H9 (cell line): ENCODE measurements at regions not wholly inside any gene's neighbourhood (a gene's known extent, or its start where the extent isn't known, plus 50 kb on each side); places are given as distances from the start of the nearest gene placed in this dataset.

Experiments
- DNase-seq: peaks from one replicate; pipeline ENCODE4 v3.0.0-alpha.2; 2017
- H2AFZ ChIP-seq: one replicate; pipeline ENCODE4 v1.6.1; 2013; ENCODE audit warnings: mild to moderate bottlenecking, low read length, control low read depth, moderate library complexity
- H2AK5ac ChIP-seq: 2 replicates; pipeline ENCODE4 v1.6.1; 2013; ENCODE audit warnings: low read length, control low read depth, mixed read lengths; ENCODE audit not compliant: insufficient read length
- H2BK120ac ChIP-seq: one replicate; pipeline ENCODE4 v1.6.1; 2013; ENCODE audit warnings: low read depth, mild to moderate bottlenecking, low read length, control low read depth, inconsistent platforms; ENCODE audit not compliant: poor library complexity, severe bottlenecking
- H2BK12ac ChIP-seq: 2 replicates; pipeline ENCODE4 v1.6.1; 2013; ENCODE audit warnings: low read length, control low read depth, mixed read lengths, low read depth; ENCODE audit not compliant: insufficient read length
- H2BK15ac ChIP-seq: 2 replicates; pipeline ENCODE4 v1.6.1; 2013; ENCODE audit warnings: low read depth, low read length, control low read depth
- H2BK20ac ChIP-seq: one replicate; pipeline ENCODE4 v1.6.1; 2013; ENCODE audit warnings: low read depth, mild to moderate bottlenecking, low read length, control low read depth, inconsistent platforms; ENCODE audit not compliant: poor library complexity, severe bottlenecking
- H2BK5ac ChIP-seq: 2 replicates; pipeline ENCODE4 v1.6.1; 2013; ENCODE audit warnings: low read length, control low read depth, mixed read lengths; ENCODE audit not compliant: insufficient read length
- H3K14ac ChIP-seq: 2 replicates; pipeline ENCODE4 v1.6.1; 2013; ENCODE audit warnings: low read length, control low read depth; ENCODE audit not compliant: insufficient read depth
- H3K18ac ChIP-seq: 2 replicates; pipeline ENCODE4 v1.6.1; 2013; ENCODE audit warnings: low read depth, mild to moderate bottlenecking, mixed read lengths, low read length, control low read depth; ENCODE audit not compliant: insufficient read length
- H3K23ac ChIP-seq: 2 replicates; pipeline ENCODE4 v1.6.1; 2013; ENCODE audit warnings: low read length, control low read depth, mixed read lengths, low read depth; ENCODE audit not compliant: insufficient read length
- H3K23me2 ChIP-seq: 2 replicates; pipeline ENCODE4 v1.6.1; 2013; ENCODE audit warnings: low read depth, mild to moderate bottlenecking, mixed read lengths, low read length, control low read depth; ENCODE audit not compliant: insufficient read length, poor library complexity, severe bottlenecking
- H3K27ac ChIP-seq: 2 replicates; pipeline ENCODE4 v1.5.1; 2013; ENCODE audit warnings: low read length, control low read depth, mixed read lengths, low read depth; ENCODE audit not compliant: insufficient read length
- H3K27me3 ChIP-seq: 2 replicates; pipeline ENCODE4 v1.6.1; 2013; ENCODE audit warnings: low read length, control low read depth, inconsistent platforms; ENCODE audit not compliant: insufficient read depth
- H3K4ac ChIP-seq: 2 replicates; pipeline ENCODE4 v1.6.1; 2013; ENCODE audit warnings: low read depth, mild to moderate bottlenecking, control low read depth, inconsistent platforms, low read length, moderate library complexity
- H3K4me1 ChIP-seq: 2 replicates; pipeline ENCODE4 v1.6.1; 2013; ENCODE audit warnings: low read length, control low read depth, inconsistent platforms; ENCODE audit not compliant: insufficient read depth
- H3K4me2 ChIP-seq: 2 replicates; pipeline ENCODE4 v1.6.1; 2013; ENCODE audit warnings: low read length, control low read depth, mixed read lengths; ENCODE audit not compliant: insufficient read length, insufficient read depth
- H3K56ac ChIP-seq: 2 replicates; pipeline ENCODE4 v1.6.1; 2013; ENCODE audit warnings: low read depth, mild to moderate bottlenecking, mixed read lengths, low read length, control low read depth; ENCODE audit not compliant: insufficient read length
- H3K79me1 ChIP-seq: 2 replicates; pipeline ENCODE4 v1.6.1; 2013; ENCODE audit warnings: low read depth, mild to moderate bottlenecking, moderate library complexity, low read length, control low read depth, inconsistent platforms; ENCODE audit not compliant: insufficient read depth, poor library complexity, severe bottlenecking
- H3K79me2 ChIP-seq: 2 replicates; pipeline ENCODE4 v1.6.1; 2013; ENCODE audit warnings: low read length, control low read depth, inconsistent platforms; ENCODE audit not compliant: insufficient read depth
- H3K9ac ChIP-seq: 2 replicates; pipeline ENCODE4 v1.6.1; 2013; ENCODE audit warnings: low read length, control low read depth, mixed read lengths; ENCODE audit not compliant: insufficient read length; ENCODE audit errors: extremely low read depth
- H3K9me3 ChIP-seq: one replicate; pipeline ENCODE4 v1.6.1; 2013; ENCODE audit warnings: low read depth, low read length, inconsistent platforms; ENCODE audit not compliant: control insufficient read depth
- H3T11ph ChIP-seq: one replicate; pipeline ENCODE4 v1.6.1; 2013; ENCODE audit warnings: mild to moderate bottlenecking, low read length, control low read depth, inconsistent platforms
- H4K20me1 ChIP-seq: one replicate; pipeline ENCODE4 v1.6.1; 2013; ENCODE audit not compliant: control insufficient read depth, insufficient read length, insufficient read depth
- H4K5ac ChIP-seq: 2 replicates; pipeline ENCODE4 v1.6.1; 2013; ENCODE audit warnings: low read depth, mild to moderate bottlenecking, mixed read lengths, low read length, control low read depth; ENCODE audit not compliant: insufficient read length
- H4K8ac ChIP-seq: replicated peaks from 2 replicates; pipeline ENCODE4 v1.6.1; 2013; ENCODE audit warnings: low read length, control low read depth, mixed read lengths, low read depth; ENCODE audit not compliant: insufficient read length
- H4K91ac ChIP-seq: 2 replicates; pipeline ENCODE4 v1.6.1; 2013; ENCODE audit warnings: low read depth, mild to moderate bottlenecking, moderate library complexity, mixed read lengths, low read length, control low read depth; ENCODE audit not compliant: insufficient read length
- H3K27ac Mint-ChIP-seq, 3 experiments: 2 replicates in 2 of 3; 3 replicates in 1 of 3; pipeline ENCODE4 v1.8.0; 2020 to 2021; ENCODE audit warnings: mixed read lengths in 3 of 3, mild to moderate bottlenecking in 1 of 3, moderate library complexity in 1 of 3
- H3K27me3 Mint-ChIP-seq: 2 replicates; pipeline ENCODE4 v1.8.0; 2021; ENCODE audit warnings: low read depth, mild to moderate bottlenecking, moderate library complexity, mixed read lengths
- H3K36me3 Mint-ChIP-seq, 3 experiments: 2 replicates in 2 of 3; 3 replicates in 1 of 3; pipeline ENCODE4 v1.8.0; 2020 to 2021; ENCODE audit warnings: low read depth in 3 of 3, mixed read lengths in 3 of 3; ENCODE audit not compliant: insufficient read depth in 1 of 3
- H3K4me1 Mint-ChIP-seq, 2 experiments: 2 replicates each; pipeline ENCODE4 v1.8.0; 2020; ENCODE audit warnings: mixed read lengths in 2 of 2
- H3K4me3 Mint-ChIP-seq, 2 experiments: 2 replicates in 1 of 2; 3 replicates in 1 of 2; pipeline ENCODE4 v1.8.0; 2020 to 2021; ENCODE audit warnings: mild to moderate bottlenecking in 2 of 2, mixed read lengths in 2 of 2, moderate library complexity in 1 of 2
- H3K9me3 Mint-ChIP-seq, 2 experiments: 2 replicates in 1 of 2; 3 replicates in 1 of 2; pipeline ENCODE4 v1.8.0; 2020; ENCODE audit warnings: mild to moderate bottlenecking in 2 of 2, mixed read lengths in 2 of 2, moderate library complexity in 1 of 2
- CTCF ChIP-seq: fragments of 200-600 bp; sonication (generic); conservative IDR thresholded peaks from 3 replicates; pipeline ENCODE4 v1.8.0; 2021; ENCODE audit warnings: antibody characterized with exemption, mild to moderate bottlenecking
- WGBS: extraction: QIAGEN DNeasy Blood & Tissue Kit; methylation state at CpG from one replicate; pipeline ENCODE4 v1.1.7; 2013; ENCODE audit warnings: missing lambda C conversion rate, low lambda C conversion rate, mixed read lengths; ENCODE audit not compliant: insufficient read length; ENCODE audit errors: extremely low coverage; 5-methylcytosine and 5-hydroxymethylcytosine counted together

DNA sequence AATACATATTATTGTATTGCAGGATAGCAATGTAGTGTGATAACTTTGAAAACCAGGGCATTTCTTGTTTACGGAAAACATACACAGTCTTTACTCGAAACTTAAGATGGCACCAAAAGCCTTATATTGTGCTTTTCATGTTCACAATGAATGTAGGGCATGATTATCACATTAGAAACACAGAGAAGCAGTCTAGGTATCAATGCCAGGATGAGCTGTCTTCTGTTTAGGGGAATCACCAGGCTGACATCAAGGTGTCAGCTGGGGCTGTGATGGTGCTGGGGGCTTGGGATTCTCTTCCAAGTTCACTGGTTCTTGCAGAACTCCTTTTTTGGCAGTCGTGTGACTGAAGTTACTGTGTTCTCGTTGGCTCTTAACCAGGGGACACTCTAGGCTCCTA lies 1067.3 kb downstream of the FLRT2 start:
- Histone ChIP-seq H4K91ac (no peak overlapping the region), H3K56ac (no peak overlapping the region), H2BK20ac (no peak overlapping the region), H3K27me3 (no peaks in the 10 kb centered on the region), H2AK5ac (no peak overlapping the region), H3K4me1 (no peaks in the 10 kb centered on the region), H3K9ac (no peak overlapping the region), H4K5ac (no peak overlapping the region), H3K14ac (no peak overlapping the region), H2AFZ (no peak overlapping the region), H2BK5ac (no peak overlapping the region), H3K4ac (no peak overlapping the region), H2BK120ac (no peak overlapping the region), H4K8ac (no peak overlapping the region), H3K18ac (no peak overlapping the region), H4K20me1 (no peaks in the 10 kb centered on the region), H3K79me1 (no peaks in the 10 kb centered on the region), H3K9me3 (no peaks in the 10 kb centered on the region), H2BK12ac (no peak overlapping the region), H3K27ac (no peak overlapping the region), H3T11ph (no peak overlapping the region), H3K79me2 (no peaks in the 10 kb centered on the region), H2BK15ac (no peak overlapping the region), H3K23me2 (no peaks in the 10 kb centered on the region), H3K23ac (no peak overlapping the region), H3K4me2 (no peak overlapping the region)
- Mint-ChIP-seq H3K27me3 (peaks cover 1% of the 10 kb centered on the region; the same call in 1 of the 2 replicates), H3K36me3 (no peaks in the 10 kb centered on the region), H3K27ac (no peak overlapping the region), H3K9me3 (no peaks in the 10 kb centered on the region), H3K4me1 (no peaks in the 10 kb centered on the region), H3K4me3 (no peak overlapping the region)
- no CpG with 5 or more reads among the region's 4 CpGs for WGBS
- DNase-seq: no peak
- no peak for TF ChIP-seq CTCF
